K562 (cell line): ENCODE measurements at regions not wholly inside any gene's neighbourhood (a gene's known extent, or its start where the extent isn't known, plus 50 kb on each side); places are given as distances from the start of the nearest gene placed in this dataset.
A peak's percentile ranks its signal among the peaks of the same experiment; 100 is the strongest.

Source experiments
- ATAC-seq: fragments of 200-7000 bp; cut with Tn5 transposase; 3 replicates; pipeline ENCODE4 v1.9.1; 2020; ENCODE audit warnings: moderate library complexity
- BruUV-seq: library from RNA; stranded (reverse); fragments of 400-500 nt; replicated peaks from 2 replicates; lab custom pipeline; 2021; lab: Mats Ljungman, UMichigan
- CTCF ChIA-PET: fragments of 300-600 bp; formaldehyde crosslinking; extraction: SDS; loops from one replicate; lab custom pipeline; 2021; ENCODE audit warnings: low intra/inter-chr PET ratio; lab: Yijun Ruan, JAX
- POLR2A ChIA-PET: fragments of 300-600, 350-650 bp; sonication (Branson Sonifier 250); formaldehyde crosslinking; extraction: SDS; loops from one replicate; lab custom pipeline; 2021; ENCODE audit warnings: antibody characterized with exemption, inconsistent platforms; lab: Yijun Ruan, JAX
- DNase-seq, 4 experiments: peaks; one replicate each; pipeline versions ENCODE4 v3.0.0 to v3.0.0-alpha.2; 2011 to 2018; ENCODE audit warnings: low spot score in 3 of 4, mixed read lengths in 3 of 4; ENCODE audit errors: extremely low read depth in 1 of 4
- FAIRE-seq: peaks from 2 replicates; lab custom pipeline; 2011; peaks lifted over from hg19 to GRCh38; lab: Jason Lieb, UNC
- H2AFZ ChIP-seq: 2 replicates; pipeline ENCODE4 v1.6.0; 2011; ENCODE audit warnings: low read depth, low read length, control low read depth, inconsistent platforms
- H3K27ac ChIP-seq: fragments of 200-600 bp; 3 replicates; pipeline ENCODE4 v1.8.0; 2011; ENCODE audit warnings: low read depth, mild to moderate bottlenecking, control low read depth, inconsistent platforms, low read length, moderate library complexity, mixed read lengths; ENCODE audit errors: extremely low read depth
- H3K27me3 ChIP-seq, 2 experiments: fragments of 300-600 bp in 1 of 2; 2 replicates in 1 of 2; 3 replicates in 1 of 2; pipeline versions ENCODE4 v1.6.0 to v1.8.0; 2011; ENCODE audit warnings: inconsistent platforms in 2 of 2, low read length in 2 of 2, mild to moderate bottlenecking in 1 of 2, mixed read lengths in 1 of 2, moderate library complexity in 1 of 2; ENCODE audit not compliant: control insufficient read depth in 2 of 2, insufficient read depth in 2 of 2
- H3K36me3 ChIP-seq: fragments of 300-600 bp; 3 replicates; pipeline ENCODE4 v1.8.0; 2011; ENCODE audit warnings: mild to moderate bottlenecking, low read length, inconsistent platforms; ENCODE audit not compliant: control insufficient read depth, insufficient read depth
- H3K4me1 ChIP-seq, 2 experiments: fragments of 200-600 bp in 1 of 2; replicated peaks in 1 of 2; 2 replicates in 1 of 2; 3 replicates in 1 of 2; pipeline versions ENCODE4 v1.5.1 to v1.8.0; 2011; ENCODE audit warnings: inconsistent platforms in 2 of 2, low read length in 2 of 2, mild to moderate bottlenecking in 1 of 2, mixed read lengths in 1 of 2, moderate library complexity in 1 of 2; ENCODE audit not compliant: control insufficient read depth in 2 of 2, insufficient read depth in 2 of 2
- H3K4me2 ChIP-seq: 2 replicates; pipeline ENCODE4 v1.6.1; 2011; ENCODE audit warnings: low read length, control low read depth, inconsistent platforms, mixed read lengths; ENCODE audit not compliant: insufficient read depth
- H3K4me3 ChIP-seq: fragments of 200-600 bp; sonication (generic), shearing (Covaris generic); 2 replicates; pipeline ENCODE4 v1.5.1; 2016; ENCODE audit warnings: control low read depth, inconsistent platforms
- H3K79me2 ChIP-seq: fragments of 200-600 bp; 3 replicates; pipeline ENCODE4 v1.8.0; 2011; ENCODE audit warnings: low read length, inconsistent platforms; ENCODE audit not compliant: control insufficient read depth, insufficient read depth
- H3K9ac ChIP-seq, 2 experiments: 2 replicates each; pipeline versions ENCODE4 v1.6.0 to v1.6.1; 2011; ENCODE audit warnings: low read depth in 2 of 2, low read length in 2 of 2, control low read depth in 1 of 2, inconsistent platforms in 1 of 2, mild to moderate bottlenecking in 1 of 2, mixed read lengths in 1 of 2; ENCODE audit not compliant: insufficient read depth in 1 of 2
- H3K9me1 ChIP-seq: one replicate; pipeline ENCODE4 v1.6.0; 2011; ENCODE audit warnings: inconsistent platforms, mild to moderate bottlenecking, low read length, moderate library complexity; ENCODE audit not compliant: control insufficient read depth, insufficient read depth
- H3K9me3 ChIP-seq: replicated peaks from 2 replicates; pipeline ENCODE4 v1.5.1; 2011; ENCODE audit warnings: low read depth, low read length, inconsistent platforms; ENCODE audit not compliant: control insufficient read depth, insufficient read depth
- H4K20me1 ChIP-seq: replicated peaks from 2 replicates; pipeline ENCODE4 v1.6.1; 2011; ENCODE audit warnings: low read length, inconsistent platforms, mixed read lengths; ENCODE audit not compliant: control insufficient read depth, insufficient read depth
- ASH1L ChIP-seq: fragments of 450-650 bp; IDR thresholded peaks from 2 replicates; pipeline ENCODE4 v1.6.1; 2018; ENCODE audit warnings: borderline replicate concordance, mild to moderate bottlenecking, low read depth; ENCODE audit not compliant: partially characterized antibody
- CAMTA2 ChIP-seq: fragments of 250-450 bp; sonication (Bioruptor Pico); conservative IDR thresholded peaks from 2 replicates; pipeline ENCODE4 v1.5.1; 2022
- ESRRB ChIP-seq: fragments of 250-450 bp; sonication (Bioruptor Pico); IDR thresholded peaks from 2 replicates; pipeline ENCODE4 v1.5.0; 2020; ENCODE audit warnings: mild to moderate bottlenecking, moderate library complexity, borderline replicate concordance
- JUNB ChIP-seq: fragments of 450-650 bp; formaldehyde crosslinking; conservative IDR thresholded peaks from 2 replicates; pipeline ENCODE4 v1.4.0; 2020; ENCODE audit warnings: mild to moderate bottlenecking
- POLR2B ChIP-seq: fragments of 450-650 bp; IDR thresholded peaks from 2 replicates; pipeline ENCODE4 v1.6.1; 2018; ENCODE audit warnings: low read depth; ENCODE audit not compliant: partially characterized antibody
- RBM25 ChIP-seq: fragments of 200-400 bp; formaldehyde crosslinking; IDR thresholded peaks from 2 replicates; pipeline ENCODE4 v1.6.1; 2018; ENCODE audit warnings: low read length, low read depth, moderate library complexity; ENCODE audit not compliant: severe bottlenecking
- WGBS: fragments of 100-300 bp; shearing (Covaris generic); methylation state at CpG from one replicate; pipeline ENCODE4 v1.1.6; 2016; ENCODE audit warnings: low coverage, mixed read lengths; ENCODE audit not compliant: insufficient coverage; ENCODE audit errors: missing lambda C conversion rate; 5-methylcytosine and 5-hydroxymethylcytosine counted together
- in situ Hi-C: fragments of 300-500 bp; cut with MboI; formaldehyde crosslinking; loops from 4 replicates; pipeline ENCODE4 v1.15.0; 2018; ENCODE audit warnings: inconsistent platforms, mixed read lengths
- intact Hi-C: fragments of 100-400 bp; cut with micrococcal nuclease; formaldehyde crosslinking; loops from 2 replicates; pipeline ENCODE4 v1.14.2; 2022
- TF ChIP-seq, protein P1 (sequence below): fragments of 250-450 bp; sonication (Bioruptor Pico); IDR thresholded peaks from 2 replicates; pipeline ENCODE4 v1.5.1; 2021; ENCODE audit warnings: mild to moderate bottlenecking

DNA sequence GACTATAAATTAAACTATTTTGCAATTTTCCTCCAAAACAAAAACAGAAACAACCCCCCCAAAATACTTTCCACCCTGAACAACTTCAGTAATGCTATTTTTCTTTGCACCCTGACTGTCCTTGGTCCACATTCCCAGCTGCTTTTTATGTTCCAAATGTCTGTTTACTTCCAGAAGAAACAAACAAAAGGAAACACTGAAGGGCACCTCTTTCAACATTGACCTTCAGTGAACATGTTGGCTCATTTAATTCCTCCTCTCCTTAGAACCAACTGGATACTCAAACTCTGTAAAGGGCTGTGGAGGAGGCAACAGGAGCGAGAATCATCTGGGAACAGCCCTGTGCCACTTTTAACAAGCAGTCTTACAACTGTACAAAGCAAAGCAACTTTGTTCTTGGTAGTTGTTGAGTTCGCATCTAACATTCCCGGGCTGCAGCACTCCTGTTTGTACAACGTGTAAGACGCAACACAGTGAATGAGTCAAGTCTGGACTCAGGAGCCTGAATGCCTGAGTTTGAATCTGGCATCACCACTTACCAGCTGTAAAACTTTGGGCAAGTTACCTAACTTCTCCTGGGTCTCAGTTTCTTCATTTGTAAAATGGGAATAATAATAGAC is 111.4 kb upstream of the GATA6 start:
- no peak overlapping the region for H3K9ac ChIP-seq
- ChIA-PET POLR2A (interaction anchor here (0.6 to 1.2 kb wide), 2 partner anchors 28 to 208 kb away, joined by 3 read pairs; no protein-coding TSS in a partner anchor), CTCF (no interaction called here)
- H3K79me2 ChIP-seq: no peaks in the 10 kb centered on the region
- H3K9me1 ChIP-seq: no peaks in the 10 kb centered on the region
- H4K20me1 ChIP-seq: no peaks in the 10 kb centered on the region
- in situ Hi-C loops: no loop called here
- no TSS peak for BruUV-seq
- H3K27ac ChIP-seq: no peak overlapping the region
- FAIRE-seq (no peak), DNase-seq (no peak), ATAC-seq (no peak)
- H2AFZ ChIP-seq: 0 out of 2 replicates have a peak overlapping the region, but pooled peaks have one; percentile 7
- no peaks in the 10 kb centered on the region for H3K9me3 ChIP-seq
- no peaks in the 10 kb centered on the region for H3K4me1 ChIP-seq
- H3K4me3 ChIP-seq: no peak overlapping the region
- TF ChIP-seq POLR2B: no peak
- no peak for TF ChIP-seq ASH1L
- peak; percentile 29 for TF ChIP-seq RBM25
- TF ChIP-seq JUNB (CRISPR knock-in tag): no peak
- TF ChIP-seq, protein P1, sequence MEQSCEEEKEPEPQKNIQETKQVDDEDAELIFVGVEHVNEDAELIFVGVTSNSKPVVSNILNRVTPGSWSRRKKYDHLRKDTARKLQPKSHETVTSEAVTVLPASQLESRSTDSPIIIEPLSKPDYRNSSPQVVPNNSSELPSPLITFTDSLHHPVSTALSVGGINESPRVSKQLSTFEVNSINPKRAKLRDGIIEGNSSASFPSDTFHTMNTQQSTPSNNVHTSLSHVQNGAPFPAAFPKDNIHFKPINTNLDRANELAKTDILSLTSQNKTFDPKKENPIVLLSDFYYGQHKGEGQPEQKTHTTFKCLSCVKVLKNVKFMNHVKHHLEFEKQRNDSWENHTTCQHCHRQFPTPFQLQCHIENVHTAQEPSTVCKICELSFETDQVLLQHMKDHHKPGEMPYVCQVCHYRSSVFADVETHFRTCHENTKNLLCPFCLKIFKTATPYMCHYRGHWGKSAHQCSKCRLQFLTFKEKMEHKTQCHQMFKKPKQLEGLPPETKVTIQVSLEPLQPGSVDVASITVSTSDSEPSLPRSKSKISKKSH (CRISPR knock-in tag): no peak
- no peak for TF ChIP-seq CAMTA2
- no peak for TF ChIP-seq ESRRB (CRISPR knock-in tag)
- H3K36me3 ChIP-seq: no peaks in the 10 kb centered on the region
- intact Hi-C loops: no loop called here
- no peak overlapping the region for H3K4me2 ChIP-seq
- H3K27me3 ChIP-seq: peaks cover 4 to 15% of the 10 kb centered on the region in 2 experiments; a peak in 3 of 5 replicates
- 3% methylated on average over 5 of the region's 5 CpGs for WGBS
